ENCODE measurements at regions not wholly inside any gene's neighbourhood (a gene's known extent, or its start where the extent isn't known, plus 50 kb on each side); places are given as distances from the start of the nearest gene placed in this dataset.

- Histone ChIP-seq H3K4me1 (ENCODE audit: control insufficient read depth, extremely low read depth, insufficient read depth, low read length) (no peaks in the 10 kb centered on the region), H3K27ac (ENCODE audit: insufficient read depth, low read depth, low read length) (no peak overlapping the region), H3K9ac (replicated peaks; ENCODE audit: extremely low read depth, insufficient read depth, low read length) (no peak overlapping the region), H3K4me3 (replicated peaks in 1 of 3; ENCODE audit: insufficient read depth in 1 of 3, low read depth in 1 of 3, low read length in 3 of 3) (no peak overlapping the region), H4K20me1 (replicated peaks; ENCODE audit: control insufficient read depth, extremely low read depth, insufficient read depth, low read length) (no peaks in the 10 kb centered on the region), H2AFZ (ENCODE audit: low read depth, low read length) (no peak overlapping the region), H3K27me3 (ENCODE audit: control insufficient read depth in 2 of 2, insufficient read depth in 2 of 2, low read length in 2 of 2) (no peaks in the 10 kb centered on the region), H3K79me2 (ENCODE audit: control insufficient read depth, insufficient read depth, low read length) (no peaks in the 10 kb centered on the region), H3K9me1 (replicated peaks; ENCODE audit: control insufficient read depth, extremely low read depth, insufficient read depth, low read length) (no peaks in the 10 kb centered on the region), H3K4me2 (ENCODE audit: insufficient read depth, low read length) (no peak overlapping the region), H3K36me3 (ENCODE audit: control insufficient read depth in 2 of 2, extremely low read depth in 1 of 2, insufficient read depth in 2 of 2, low read length in 2 of 2) (no peaks in the 10 kb centered on the region), H3K9me3 (replicated peaks; ENCODE audit: control insufficient read depth, insufficient read depth, low read length) (no peaks in the 10 kb centered on the region)
- BruUV-seq (replicated peaks), result no TSS peak
- intact Hi-C loops (cut with micrococcal nuclease) (no loop called here), dilution Hi-C loops (cut with MboI; ENCODE audit: extremely low pct_ligation_motif_present, low sequenced_read_pairs) (no loop called here)
- POLR2A ChIA-PET, result no interaction called here
- DNase-seq (ENCODE audit: low read depth, low spot score), result no peak
- FAIRE-seq, result no peak
- no peak for TF ChIP-seq GATA2 (IDR thresholded peaks at IDR 0.05; ENCODE audit: insufficient read depth, insufficient read length, low read depth, low read length)
- no peak for TF ChIP-seq POLR2A (IDR thresholded peaks at IDR 0.05; ENCODE audit: low read depth, low read length)
- no peak for TF ChIP-seq POLR2AphosphoS5 (IDR thresholded peaks at IDR 0.05; ENCODE audit: insufficient read depth, low read depth, low read length)
- no peak for TF ChIP-seq JUN (IDR thresholded peaks at IDR 0.05; ENCODE audit: borderline replicate concordance, insufficient read depth, insufficient read length, low read depth)
- TF ChIP-seq FOS (IDR thresholded peaks at IDR 0.05; ENCODE audit: borderline replicate concordance, insufficient read depth, low read length), result no peak
- no peak for TF ChIP-seq CTCF (IDR thresholded peaks at IDR 0.05; ENCODE audit: extremely low read depth in 1 of 2, insufficient read depth in 1 of 2, low read depth in 1 of 2, low read length in 2 of 2)
- no peak for TF ChIP-seq MAX (IDR thresholded peaks at IDR 0.05; ENCODE audit: insufficient read depth, insufficient read length)
- TF ChIP-seq EZH2 (IDR thresholded peaks at IDR 0.05; ENCODE audit: borderline replicate concordance, low read depth, low read length, severe bottlenecking), result no peak
- TF ChIP-seq MYC (IDR thresholded peaks at IDR 0.05; ENCODE audit: low read depth, low read length), result no peak
- CTCF ChIA-PET, result no interaction called here
These were observed 89.0 kb upstream of the KIAA1217 start for GRCh38 chr10:24119896-24120295.
